Vagina (tissue), 2 donors: ENCODE measurements at regions not wholly inside any gene's neighbourhood (a gene's known extent, or its start where the extent isn't known, plus 50 kb on each side); places are given as distances from the start of the nearest gene placed in this dataset.

Source experiments
- DNase-seq, 2 donors: peaks; one replicate each; pipeline ENCODE4 v3.0.0-alpha.2; 2017; ENCODE audit errors: extremely low spot score in 2 of 2
- H3K27ac ChIP-seq: fragments of 200-600 bp; sonication (generic); one replicate; pipeline ENCODE4 v1.5.1; 2019
- H3K27me3 ChIP-seq: fragments of 200-600 bp; sonication (generic); one replicate; pipeline ENCODE4 v1.5.1; 2019
- H3K36me3 ChIP-seq, 2 donors: fragments of 200-600 bp; sonication (generic); one replicate each; pipeline ENCODE4 v1.5.1; 2017 to 2019
- H3K4me1 ChIP-seq: fragments of 200-600 bp; sonication (generic); one replicate; pipeline ENCODE4 v1.5.1; 2019
- H3K4me3 ChIP-seq, 2 donors: fragments of 200-600 bp; sonication (generic); 1 replicate in 1 of 2; 2 replicates in 1 of 2; pipeline ENCODE4 v1.5.1; 2016 to 2019
- H3K9me3 ChIP-seq: fragments of 200-600 bp; sonication (generic); one replicate; pipeline ENCODE4 v1.5.1; 2019
- CTCF ChIP-seq, 3 experiments: fragments of 450-650 bp in 2 of 3; fragments of 200-600 bp in 1 of 3; sonication (generic) in 1 of 3; IDR thresholded peaks; one replicate each; pipeline ENCODE4 v1.5.1; 2017 to 2019; ENCODE audit warnings: antibody characterized with exemption in 3 of 3, mild to moderate bottlenecking in 2 of 3, moderate library complexity in 2 of 3
- POLR2A ChIP-seq, 2 donors: fragments of 450-650 bp; IDR thresholded peaks; one replicate each; pipeline ENCODE4 v1.6.1; 2017; ENCODE audit warnings: antibody characterized with exemption in 2 of 2, mild to moderate bottlenecking in 2 of 2, moderate library complexity in 2 of 2
- POLR2AphosphoS5 ChIP-seq, 2 donors: sonication (generic); formaldehyde crosslinking; IDR thresholded peaks; one replicate each; pipeline ENCODE4 v1.9.0; 2017; ENCODE audit warnings: antibody characterized with exemption in 2 of 2, mild to moderate bottlenecking in 2 of 2, low read depth in 1 of 2; ENCODE audit not compliant: insufficient read depth in 1 of 2
- intact Hi-C: fragments of 100-400 bp; cut with DNase I; formaldehyde crosslinking; loops from one replicate; pipeline ENCODE4 v1.15.1; 2023

DNA sequence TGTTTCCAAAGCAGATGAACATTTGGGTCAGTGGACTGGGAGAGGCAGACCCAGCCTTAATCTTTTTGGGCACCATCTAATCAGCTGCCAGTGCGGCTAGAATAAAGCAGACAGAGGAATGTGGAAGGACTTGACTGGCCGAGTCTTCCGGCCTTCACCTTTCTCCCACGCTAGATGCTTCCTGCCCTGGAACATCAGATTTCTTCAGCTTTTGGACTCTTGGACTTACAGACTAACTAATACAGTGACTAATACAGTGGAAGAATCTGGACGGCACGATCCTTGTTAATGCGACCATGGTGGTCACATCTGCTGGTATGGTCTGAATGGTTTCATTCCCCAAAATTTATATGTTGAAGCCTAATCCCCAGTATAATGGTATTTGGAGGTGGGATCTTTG lies 122.6 kb upstream of the NXT1 start:
- no peak for TF ChIP-seq POLR2A (IDR thresholded peaks at IDR 0.05)
- TF ChIP-seq POLR2AphosphoS5 (IDR thresholded peaks at IDR 0.05; ENCODE audit: insufficient read depth in 1 of 2, low read depth in 1 of 2): no peak
- no peak for TF ChIP-seq CTCF (IDR thresholded peaks at IDR 0.05)
- no peak overlapping the region for H3K4me3 ChIP-seq
- no peaks in the 10 kb centered on the region for H3K9me3 ChIP-seq
- intact Hi-C loops: no loop called here
- H3K4me1 ChIP-seq: no peaks in the 10 kb centered on the region
- no peak for DNase-seq
- no peak overlapping the region for H3K27ac ChIP-seq
- no peaks in the 10 kb centered on the region for H3K36me3 ChIP-seq
- no peaks in the 10 kb centered on the region for H3K27me3 ChIP-seq

GRCh38 chr20:23227274-23227673 lies 123.3 kb upstream of the NXT1 start:
- intact Hi-C loops: no loop called here
- H3K4me3 ChIP-seq: no peak overlapping the region
- no peaks in the 10 kb centered on the region for H3K4me1 ChIP-seq
- H3K9me3 ChIP-seq: no peaks in the 10 kb centered on the region
- no peaks in the 10 kb centered on the region for H3K36me3 ChIP-seq
- no peaks in the 10 kb centered on the region for H3K27me3 ChIP-seq
- no peak for DNase-seq
- TF ChIP-seq POLR2AphosphoS5 (IDR thresholded peaks at IDR 0.05; ENCODE audit: insufficient read depth in 1 of 2, low read depth in 1 of 2): no peak
- no peak for TF ChIP-seq CTCF (IDR thresholded peaks at IDR 0.05)
- no peak for TF ChIP-seq POLR2A (IDR thresholded peaks at IDR 0.05)
- H3K27ac ChIP-seq: no peak overlapping the region

GRCh38 chr20:23226612-23227265 lies 123.9 kb upstream of the NXT1 start:
- no peaks in the 10 kb centered on the region for H3K9me3 ChIP-seq
- intact Hi-C loops: no loop called here
- H3K4me3 ChIP-seq: no peak overlapping the region
- H3K27me3 ChIP-seq: no peaks in the 10 kb centered on the region
- TF ChIP-seq POLR2AphosphoS5 (IDR thresholded peaks at IDR 0.05; ENCODE audit: insufficient read depth in 1 of 2, low read depth in 1 of 2): no peak
- TF ChIP-seq POLR2A (IDR thresholded peaks at IDR 0.05): no peak
- no peak for TF ChIP-seq CTCF (IDR thresholded peaks at IDR 0.05)
- no peak for DNase-seq
- no peak overlapping the region for H3K27ac ChIP-seq
- H3K36me3 ChIP-seq: no peaks in the 10 kb centered on the region
- no peaks in the 10 kb centered on the region for H3K4me1 ChIP-seq

DNA sequence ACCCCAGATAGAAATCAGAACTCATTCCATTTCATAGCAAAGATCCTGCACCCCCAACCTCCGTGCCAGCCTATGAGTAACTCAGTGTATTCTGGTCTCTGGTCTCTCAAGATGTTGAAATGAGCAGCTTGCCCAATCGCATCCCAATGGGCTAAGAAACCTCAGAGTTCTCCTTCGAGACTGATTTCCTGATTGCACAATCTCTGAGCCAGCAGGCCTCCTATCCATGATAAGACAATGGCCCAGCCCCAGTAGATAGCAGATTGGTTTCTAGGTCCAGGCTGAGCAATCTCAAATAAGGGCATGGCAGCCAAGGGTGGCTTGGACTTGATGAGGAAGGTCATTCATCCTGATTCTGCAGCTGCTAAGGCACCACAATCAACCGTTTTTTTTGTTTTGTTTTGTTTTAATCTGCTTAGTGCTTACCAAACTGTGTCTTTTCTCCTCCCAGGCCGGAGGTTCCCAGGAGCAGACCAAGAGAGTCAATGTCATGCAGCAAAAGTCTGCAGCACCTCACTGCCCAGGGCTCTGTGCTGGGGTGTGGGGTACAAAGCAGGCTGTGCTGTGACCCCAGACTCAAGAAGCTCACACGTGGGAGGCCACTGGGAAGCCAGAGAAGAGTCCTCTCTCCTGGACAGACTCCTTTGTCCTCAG lies 125.1 kb upstream of the NXT1 start:
- Histone ChIP-seq H3K36me3 (no peaks in the 10 kb centered on the region), H3K27ac (no peak overlapping the region)
- DNase-seq: no peak

More for the DNA sequence above, 125.1 kb upstream of the NXT1 start:
- H3K4me1 ChIP-seq: no peaks in the 10 kb centered on the region
- TF ChIP-seq CTCF (IDR thresholded peaks at IDR 0.05) (no peak), POLR2AphosphoS5 (IDR thresholded peaks at IDR 0.05; ENCODE audit: insufficient read depth in 1 of 2, low read depth in 1 of 2) (no peak), POLR2A (IDR thresholded peaks at IDR 0.05) (no peak)
- no peaks in the 10 kb centered on the region for H3K9me3 ChIP-seq
- no peak overlapping the region for H3K4me3 ChIP-seq
- intact Hi-C loops: no loop called here
- H3K27me3 ChIP-seq: no peaks in the 10 kb centered on the region
